ENCODE measurements at regions not wholly inside any gene's neighbourhood (a gene's known extent, or its start where the extent isn't known, plus 50 kb on each side); places are given as distances from the start of the nearest gene placed in this dataset.

- no peaks in the 10 kb centered on the region for H3K4me1 ChIP-seq (ENCODE audit: insufficient read depth, low read length, severe bottlenecking)
- no peak overlapping the region for H2AFZ ChIP-seq (ENCODE audit: low read length)
- no peaks in the 10 kb centered on the region for H3K36me3 ChIP-seq (ENCODE audit: insufficient read depth, low read length)
- no peaks in the 10 kb centered on the region for H3F3A ChIP-seq (ENCODE audit: insufficient read depth, low read length)
- no peaks in the 10 kb centered on the region for H3K27me3 ChIP-seq (ENCODE audit: insufficient read depth, low read length)
- H3K9ac ChIP-seq (ENCODE audit: low read length), result no peak overlapping the region
- H3K4me3 ChIP-seq (ENCODE audit: low read depth, low read length, poor library complexity, severe bottlenecking), result no peak overlapping the region
- no peaks in the 10 kb centered on the region for H3K9me2 ChIP-seq (ENCODE audit: low read depth, low read length)
- H4K20me1 ChIP-seq (ENCODE audit: insufficient read depth, low read length), result no peaks in the 10 kb centered on the region
- H3K4me2 ChIP-seq (ENCODE audit: low read length), result no peak overlapping the region
- H3K9me3 ChIP-seq (ENCODE audit: low read length), result no peaks in the 10 kb centered on the region
- H3K79me2 ChIP-seq (ENCODE audit: insufficient read depth, low read length), result no peaks in the 10 kb centered on the region
- no peak overlapping the region for H3K27ac ChIP-seq (ENCODE audit: low read depth, low read length, poor library complexity, severe bottlenecking)
- TF ChIP-seq EZH2 (IDR thresholded peaks at IDR 0.05; ENCODE audit: borderline replicate concordance, low read length), result no peak
- TF ChIP-seq CTCF (IDR thresholded peaks at IDR 0.05; ENCODE audit: low read length), result no peak
These were observed 1188.6 kb upstream of the TENM4 start for GRCh38 chr11:80629466-80629865.

GRCh38 chr11:80627364-80627763 is 1186.5 kb upstream of the TENM4 start:
- Histone ChIP-seq H3K36me3 (ENCODE audit: insufficient read depth, low read length) (no peaks in the 10 kb centered on the region), H3K4me3 (ENCODE audit: low read depth, low read length, poor library complexity, severe bottlenecking) (no peak overlapping the region), H3F3A (ENCODE audit: insufficient read depth, low read length) (no peaks in the 10 kb centered on the region), H4K20me1 (ENCODE audit: insufficient read depth, low read length) (no peaks in the 10 kb centered on the region), H3K27ac (ENCODE audit: low read depth, low read length, poor library complexity, severe bottlenecking) (no peak overlapping the region), H2AFZ (ENCODE audit: low read length) (no peak overlapping the region), H3K4me1 (ENCODE audit: insufficient read depth, low read length, severe bottlenecking) (no peaks in the 10 kb centered on the region), H3K79me2 (ENCODE audit: insufficient read depth, low read length) (no peaks in the 10 kb centered on the region), H3K4me2 (ENCODE audit: low read length) (no peak overlapping the region), H3K9ac (ENCODE audit: low read length) (no peak overlapping the region), H3K9me2 (ENCODE audit: low read depth, low read length) (no peaks in the 10 kb centered on the region), H3K9me3 (ENCODE audit: low read length) (no peaks in the 10 kb centered on the region), H3K27me3 (ENCODE audit: insufficient read depth, low read length) (no peaks in the 10 kb centered on the region)
- no peak for TF ChIP-seq CTCF (IDR thresholded peaks at IDR 0.05; ENCODE audit: low read length)
- TF ChIP-seq EZH2 (IDR thresholded peaks at IDR 0.05; ENCODE audit: borderline replicate concordance, low read length), result no peak

GRCh38 chr11:80626721-80627120 is 1185.9 kb upstream of the TENM4 start:
- Histone ChIP-seq H3F3A (ENCODE audit: insufficient read depth, low read length) (no peaks in the 10 kb centered on the region), H4K20me1 (ENCODE audit: insufficient read depth, low read length) (no peaks in the 10 kb centered on the region), H2AFZ (ENCODE audit: low read length) (no peak overlapping the region), H3K9me2 (ENCODE audit: low read depth, low read length) (no peaks in the 10 kb centered on the region), H3K27me3 (ENCODE audit: insufficient read depth, low read length) (no peaks in the 10 kb centered on the region), H3K4me2 (ENCODE audit: low read length) (no peak overlapping the region), H3K4me1 (ENCODE audit: insufficient read depth, low read length, severe bottlenecking) (no peaks in the 10 kb centered on the region), H3K9ac (ENCODE audit: low read length) (no peak overlapping the region), H3K79me2 (ENCODE audit: insufficient read depth, low read length) (no peaks in the 10 kb centered on the region), H3K27ac (ENCODE audit: low read depth, low read length, poor library complexity, severe bottlenecking) (no peak overlapping the region), H3K9me3 (ENCODE audit: low read length) (no peaks in the 10 kb centered on the region), H3K4me3 (ENCODE audit: low read depth, low read length, poor library complexity, severe bottlenecking) (no peak overlapping the region), H3K36me3 (ENCODE audit: insufficient read depth, low read length) (no peaks in the 10 kb centered on the region)
- TF ChIP-seq EZH2 (IDR thresholded peaks at IDR 0.05; ENCODE audit: borderline replicate concordance, low read length) (no peak), CTCF (IDR thresholded peaks at IDR 0.05; ENCODE audit: low read length) (no peak)

Measured in OCI-LY1 (cell line).